ENCODE measurements at regions not wholly inside any gene's neighbourhood (a gene's known extent, or its start where the extent isn't known, plus 50 kb on each side); places are given as distances from the start of the nearest gene placed in this dataset.

GRCh38 chr10:8873310-8873709 lies 818.8 kb downstream of the GATA3 start:
- peak; percentile 51 for TF ChIP-seq CTCF (IDR thresholded peaks at IDR 0.05; ENCODE audit: poor library complexity)
- TF ChIP-seq EZH2phosphoT487 (IDR thresholded peaks at IDR 0.05; ENCODE audit: low read depth, severe bottlenecking, unreplicated experiment): no peak
- TF ChIP-seq EZH2 (IDR thresholded peaks at IDR 0.05; ENCODE audit: borderline replicate concordance): no peak
